HCT116 (cell line): ENCODE measurements at regions not wholly inside any gene's neighbourhood (a gene's known extent, or its start where the extent isn't known, plus 50 kb on each side); places are given as distances from the start of the nearest gene placed in this dataset.

Source experiments
- ATAC-seq: fragments of 200-7000 bp; cut with Tn5 transposase; 2 replicates; pipeline ENCODE4 v1.9.1; 2020; ENCODE audit warnings: mild to moderate bottlenecking, moderate library complexity
- BruUV-seq: library from RNA; stranded (reverse); fragments of 400-500 nt; replicated peaks from 2 replicates; lab custom pipeline; 2021; lab: Mats Ljungman, UMichigan
- CTCF ChIA-PET: fragments of 300-600 bp; sonication (Branson Sonifier 250); formaldehyde crosslinking; loops from one replicate; lab custom pipeline; 2021; ENCODE audit warnings: antibody characterized with exemption; lab: Charles Lee
- POLR2A ChIA-PET: fragments of 300-600, 350-600 bp; sonication (Branson Sonifier 250); formaldehyde crosslinking; loops from one replicate; lab custom pipeline; 2021; ENCODE audit warnings: antibody characterized with exemption; lab: Charles Lee
- RAD21 ChIA-PET, 2 experiments: fragments of 300-600 bp; sonication (Branson Sonifier 250); formaldehyde crosslinking; loops; one replicate each; lab custom pipeline; 2023; ENCODE audit warnings: low total read pairs in 2 of 2; ENCODE audit not compliant: uncharacterized antibody in 2 of 2, unreplicated experiment in 2 of 2, low non-redundant PET in 1 of 2; lab: Charles Lee
- DNase-seq: peaks from one replicate; pipeline ENCODE4 v3.0.0-alpha.2; 2010; ENCODE audit warnings: low read depth, low spot score
- H2AFZ ChIP-seq: fragments of 200-600 bp; shearing (Covaris generic), sonication (generic); 2 replicates; pipeline ENCODE4 v1.6.1; 2017; ENCODE audit warnings: low read depth, mixed run types, mixed read lengths, antibody characterized with exemption, low read length; ENCODE audit not compliant: poor library complexity, severe bottlenecking
- H3K27ac ChIP-seq: 2 replicates; pipeline ENCODE4 v1.5.1; 2012; ENCODE audit warnings: low read depth, low read length
- H3K27me3 ChIP-seq: fragments of 200-600 bp; sonication (generic); 2 replicates; pipeline ENCODE4 v1.6.1; 2016; ENCODE audit warnings: mixed run types, low read length, mixed read lengths; ENCODE audit not compliant: insufficient read depth
- H3K36me3 ChIP-seq, 2 experiments: fragments of 200-500 bp in 1 of 2; fragments of 200-600 bp in 1 of 2; sonication (Bioruptor generic) in 1 of 2; sonication (generic) in 1 of 2; 2 replicates each; pipeline versions ENCODE4 v1.5.1 to v1.6.1; 2014 to 2016; ENCODE audit warnings: low read length in 2 of 2, inconsistent platforms in 1 of 2, mixed read lengths in 1 of 2, mixed run types in 1 of 2; ENCODE audit not compliant: insufficient read depth in 2 of 2, control insufficient read depth in 1 of 2
- H3K4me1 ChIP-seq, 2 experiments: fragments of 200-600 bp in 1 of 2; sonication (generic) in 1 of 2; 2 replicates each; pipeline versions ENCODE4 v1.5.1 to v1.6.1; 2012 to 2017; ENCODE audit warnings: low read length in 2 of 2, inconsistent platforms in 1 of 2, mild to moderate bottlenecking in 1 of 2, mixed read lengths in 1 of 2, mixed run types in 1 of 2, moderate library complexity in 1 of 2; ENCODE audit not compliant: insufficient read depth in 2 of 2, control insufficient read depth in 1 of 2
- H3K4me2 ChIP-seq: fragments of 200-600 bp; sonication (generic); 2 replicates; pipeline ENCODE4 v1.6.1; 2017; ENCODE audit warnings: mixed run types, low read length, mixed read lengths
- H3K4me3 ChIP-seq, 2 experiments: fragments of 200-600 bp in 1 of 2; sonication (generic) in 1 of 2; replicated peaks in 1 of 2; 2 replicates each; pipeline ENCODE4 v1.5.1; 2011 to 2016; ENCODE audit warnings: low read length in 2 of 2, control low read depth in 1 of 2, low read depth in 1 of 2, mild to moderate bottlenecking in 1 of 2, mixed read lengths in 1 of 2, mixed run types in 1 of 2
- H3K79me2 ChIP-seq: fragments of 200-600 bp; sonication (generic); 2 replicates; pipeline ENCODE4 v1.6.1; 2017; ENCODE audit warnings: mild to moderate bottlenecking, mixed run types, low read length, moderate library complexity, mixed read lengths; ENCODE audit not compliant: insufficient read depth
- H3K9ac ChIP-seq: fragments of 200-600 bp; sonication (generic); 2 replicates; pipeline ENCODE4 v1.6.1; 2016; ENCODE audit warnings: low read length, mixed read lengths
- H3K9me2 ChIP-seq: fragments of 200-600 bp; sonication (generic), shearing (Covaris generic); 2 replicates; pipeline ENCODE4 v1.6.1; 2017; ENCODE audit warnings: mixed run types, mild to moderate bottlenecking, moderate library complexity; ENCODE audit not compliant: insufficient read depth
- H3K9me3 ChIP-seq, 2 experiments: fragments of 200-500 bp in 1 of 2; fragments of 200-600 bp in 1 of 2; sonication (Bioruptor generic) in 1 of 2; sonication (generic) in 1 of 2; 2 replicates each; pipeline ENCODE4 v1.6.1; 2014 to 2017; ENCODE audit warnings: low read length in 2 of 2, mixed read lengths in 2 of 2, inconsistent platforms in 1 of 2, low read depth in 1 of 2, mild to moderate bottlenecking in 1 of 2, mixed run types in 1 of 2, moderate library complexity in 1 of 2; ENCODE audit not compliant: control insufficient read depth in 1 of 2, insufficient read depth in 1 of 2
- H4K20me1 ChIP-seq: fragments of 200-600 bp; sonication (generic), shearing (Covaris generic); 2 replicates; pipeline ENCODE4 v1.6.1; 2017; ENCODE audit warnings: mixed run types, mild to moderate bottlenecking, moderate library complexity; ENCODE audit not compliant: insufficient read depth
- CBX3 ChIP-seq: IDR thresholded peaks from 2 replicates; pipeline ENCODE4 v1.6.1; 2012; ENCODE audit warnings: low read depth
- CEBPB ChIP-seq: IDR thresholded peaks from 2 replicates; pipeline ENCODE4 v1.6.1; 2012; ENCODE audit warnings: low read depth
- ELF1 ChIP-seq: IDR thresholded peaks from 2 replicates; pipeline ENCODE4 v1.6.1; 2012; ENCODE audit warnings: low read depth, borderline replicate concordance
- EZH2phosphoT487 ChIP-seq: fragments of 200-600 bp; IDR thresholded peaks from 2 replicates; pipeline ENCODE4 v1.6.1; 2018; ENCODE audit warnings: antibody characterized with exemption, borderline replicate concordance
- FOSL1 ChIP-seq: IDR thresholded peaks from 2 replicates; pipeline ENCODE4 v1.6.1; 2012; ENCODE audit warnings: low read depth
- JUND ChIP-seq: IDR thresholded peaks from 2 replicates; pipeline ENCODE4 v1.6.1; 2012
- MAX ChIP-seq: IDR thresholded peaks from 2 replicates; pipeline ENCODE4 v1.6.1; 2012
- POLR2A ChIP-seq: IDR thresholded peaks from 2 replicates; pipeline ENCODE4 v1.7.0; 2011; ENCODE audit warnings: borderline replicate concordance; ENCODE audit not compliant: insufficient read depth, insufficient read length; ENCODE audit errors: extremely low read depth
- POLR2AphosphoS5 ChIP-seq: IDR thresholded peaks from 2 replicates; pipeline ENCODE4 v1.6.1; 2011; ENCODE audit warnings: mild to moderate bottlenecking, low read depth, low read length, moderate library complexity
- RAD21 ChIP-seq: IDR thresholded peaks from 2 replicates; pipeline ENCODE4 v1.6.1; 2012; ENCODE audit warnings: low read depth, mild to moderate bottlenecking
- SIN3A ChIP-seq: IDR thresholded peaks from 2 replicates; pipeline ENCODE4 v1.6.1; 2012; ENCODE audit warnings: low read depth
- SP1 ChIP-seq: IDR thresholded peaks from 2 replicates; pipeline ENCODE4 v1.6.1; 2012; ENCODE audit warnings: low read depth
- SRF ChIP-seq: IDR thresholded peaks from 2 replicates; pipeline ENCODE4 v1.6.1; 2012; ENCODE audit warnings: low read depth
- TCF7L2 ChIP-seq: IDR thresholded peaks from 2 replicates; pipeline ENCODE4 v1.7.0; 2011; ENCODE audit warnings: borderline replicate concordance, inconsistent platforms; ENCODE audit not compliant: insufficient read depth, insufficient read length; ENCODE audit errors: extremely low read depth
- YY1 ChIP-seq: IDR thresholded peaks from 2 replicates; pipeline ENCODE4 v1.6.1; 2011; ENCODE audit warnings: low read length, low read depth, moderate library complexity, mild to moderate bottlenecking; ENCODE audit not compliant: insufficient replicate concordance; ENCODE audit errors: extremely low read depth
- ZFX ChIP-seq: fragments of 450-650 bp; IDR thresholded peaks from 2 replicates; pipeline ENCODE4 v1.6.1; 2017
- ZNF274 ChIP-seq: fragments of 200-500 bp; sonication (Bioruptor generic); IDR thresholded peaks from 2 replicates; pipeline ENCODE4 v1.6.1; 2014; ENCODE audit warnings: mild to moderate bottlenecking, low read depth, low read length, inconsistent platforms
- intact Hi-C: fragments of 100-400 bp; cut with micrococcal nuclease; formaldehyde crosslinking; loops from 2 replicates; pipeline ENCODE4 v1.10.0; 2022
- TF ChIP-seq, protein P1 (sequence below): IDR thresholded peaks from 2 replicates; pipeline ENCODE4 v1.6.1; 2012; ENCODE audit warnings: low read depth
- TF ChIP-seq, protein P2 (sequence below): IDR thresholded peaks from 2 replicates; pipeline ENCODE4 v1.6.1; 2012
- TF ChIP-seq, protein P3 (sequence below): IDR thresholded peaks from 2 replicates; pipeline ENCODE4 v1.6.1; 2011; ENCODE audit warnings: mild to moderate bottlenecking, low read length, moderate library complexity; ENCODE audit not compliant: insufficient replicate concordance; ENCODE audit errors: extremely low read depth

- ChIA-PET RAD21 (no interaction called here), CTCF (no interaction called here), POLR2A (interaction anchor here (1.0 to 12.3 kb wide), 9 partner anchors 10 to 207 kb away, joined by 3 to 271 read pairs (median 21); no protein-coding TSS in a partner anchor)
- Histone ChIP-seq H3K27me3 (no peaks in the 10 kb centered on the region), H3K4me3 (no peak overlapping the region), H3K4me2 (peak overlapping the region; percentile 56), H3K9me3 (no peaks in the 10 kb centered on the region), H3K4me1 (peaks cover 73 to 88% of the 10 kb centered on the region in 2 experiments), H3K9ac (peak overlapping the region; percentile 64), H3K36me3 (peaks cover 0 to 3% of the 10 kb centered on the region in 2 experiments; a peak in 1 of 4 replicates), H3K79me2 (no peaks in the 10 kb centered on the region), H2AFZ (no peak overlapping the region), H3K9me2 (no peaks in the 10 kb centered on the region), H3K27ac (peak overlapping the region; percentile 99), H4K20me1 (no peaks in the 10 kb centered on the region)
- DNase-seq (peak; percentile 93), ATAC-seq (peak; percentile 57)
- intact Hi-C loops = loop anchor here (2.0 to 10.0 kb wide), 3 partner anchors 298 to 692 kb away; partner anchors contain the start of gene BBS10
- no TSS peak for BruUV-seq
- TF ChIP-seq, protein P1, sequence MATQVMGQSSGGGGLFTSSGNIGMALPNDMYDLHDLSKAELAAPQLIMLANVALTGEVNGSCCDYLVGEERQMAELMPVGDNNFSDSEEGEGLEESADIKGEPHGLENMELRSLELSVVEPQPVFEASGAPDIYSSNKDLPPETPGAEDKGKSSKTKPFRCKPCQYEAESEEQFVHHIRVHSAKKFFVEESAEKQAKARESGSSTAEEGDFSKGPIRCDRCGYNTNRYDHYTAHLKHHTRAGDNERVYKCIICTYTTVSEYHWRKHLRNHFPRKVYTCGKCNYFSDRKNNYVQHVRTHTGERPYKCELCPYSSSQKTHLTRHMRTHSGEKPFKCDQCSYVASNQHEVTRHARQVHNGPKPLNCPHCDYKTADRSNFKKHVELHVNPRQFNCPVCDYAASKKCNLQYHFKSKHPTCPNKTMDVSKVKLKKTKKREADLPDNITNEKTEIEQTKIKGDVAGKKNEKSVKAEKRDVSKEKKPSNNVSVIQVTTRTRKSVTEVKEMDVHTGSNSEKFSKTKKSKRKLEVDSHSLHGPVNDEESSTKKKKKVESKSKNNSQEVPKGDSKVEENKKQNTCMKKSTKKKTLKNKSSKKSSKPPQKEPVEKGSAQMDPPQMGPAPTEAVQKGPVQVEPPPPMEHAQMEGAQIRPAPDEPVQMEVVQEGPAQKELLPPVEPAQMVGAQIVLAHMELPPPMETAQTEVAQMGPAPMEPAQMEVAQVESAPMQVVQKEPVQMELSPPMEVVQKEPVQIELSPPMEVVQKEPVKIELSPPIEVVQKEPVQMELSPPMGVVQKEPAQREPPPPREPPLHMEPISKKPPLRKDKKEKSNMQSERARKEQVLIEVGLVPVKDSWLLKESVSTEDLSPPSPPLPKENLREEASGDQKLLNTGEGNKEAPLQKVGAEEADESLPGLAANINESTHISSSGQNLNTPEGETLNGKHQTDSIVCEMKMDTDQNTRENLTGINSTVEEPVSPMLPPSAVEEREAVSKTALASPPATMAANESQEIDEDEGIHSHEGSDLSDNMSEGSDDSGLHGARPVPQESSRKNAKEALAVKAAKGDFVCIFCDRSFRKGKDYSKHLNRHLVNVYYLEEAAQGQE = no peak
- no peak for TF ChIP-seq ELF1
- no peak for TF ChIP-seq EZH2phosphoT487
- TF ChIP-seq TCF7L2 = peak; percentile 73
- TF ChIP-seq, protein P2, sequence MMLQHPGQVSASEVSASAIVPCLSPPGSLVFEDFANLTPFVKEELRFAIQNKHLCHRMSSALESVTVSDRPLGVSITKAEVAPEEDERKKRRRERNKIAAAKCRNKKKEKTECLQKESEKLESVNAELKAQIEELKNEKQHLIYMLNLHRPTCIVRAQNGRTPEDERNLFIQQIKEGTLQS = peak; percentile 93
- TF ChIP-seq MAX = peak; percentile 81
- peak; percentile 74 for TF ChIP-seq FOSL1
- TF ChIP-seq SP1 = peak; percentile 99
- TF ChIP-seq CEBPB = peak; percentile 95
- TF ChIP-seq RAD21 = peak; percentile 23; the same call in 1 of the 2 replicates
- TF ChIP-seq POLR2AphosphoS5 = peak; percentile 69; the same call in 1 of the 2 replicates
- no peak for TF ChIP-seq ZNF274
- TF ChIP-seq, protein P3, sequence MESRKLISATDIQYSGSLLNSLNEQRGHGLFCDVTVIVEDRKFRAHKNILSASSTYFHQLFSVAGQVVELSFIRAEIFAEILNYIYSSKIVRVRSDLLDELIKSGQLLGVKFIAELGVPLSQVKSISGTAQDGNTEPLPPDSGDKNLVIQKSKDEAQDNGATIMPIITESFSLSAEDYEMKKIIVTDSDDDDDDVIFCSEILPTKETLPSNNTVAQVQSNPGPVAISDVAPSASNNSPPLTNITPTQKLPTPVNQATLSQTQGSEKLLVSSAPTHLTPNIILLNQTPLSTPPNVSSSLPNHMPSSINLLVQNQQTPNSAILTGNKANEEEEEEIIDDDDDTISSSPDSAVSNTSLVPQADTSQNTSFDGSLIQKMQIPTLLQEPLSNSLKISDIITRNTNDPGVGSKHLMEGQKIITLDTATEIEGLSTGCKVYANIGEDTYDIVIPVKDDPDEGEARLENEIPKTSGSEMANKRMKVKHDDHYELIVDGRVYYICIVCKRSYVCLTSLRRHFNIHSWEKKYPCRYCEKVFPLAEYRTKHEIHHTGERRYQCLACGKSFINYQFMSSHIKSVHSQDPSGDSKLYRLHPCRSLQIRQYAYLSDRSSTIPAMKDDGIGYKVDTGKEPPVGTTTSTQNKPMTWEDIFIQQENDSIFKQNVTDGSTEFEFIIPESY = no peak
- peak; percentile 61; the same call in 1 of the 2 replicates for TF ChIP-seq SIN3A
- peak; percentile 83 for TF ChIP-seq SRF
- TF ChIP-seq YY1 = peak; percentile 37
- TF ChIP-seq CBX3 = peak; percentile 84; the same call in 1 of the 2 replicates
- TF ChIP-seq ZFX = peak; percentile 45; the same call in 1 of the 2 replicates
- TF ChIP-seq JUND = peak; percentile 86
- TF ChIP-seq POLR2A = no peak
Measured at GRCh38 chr12:75656648-75657047, 145.2 kb upstream of the KRR1 start.
